Posterior cingulate gyrus (tissue), 11 donors: ENCODE measurements at regions not wholly inside any gene's neighbourhood (a gene's known extent, or its start where the extent isn't known, plus 50 kb on each side); places are given as distances from the start of the nearest gene placed in this dataset.

Experiments
- DNase-seq, 10 donors: peaks; one replicate each; pipeline versions ENCODE4 v3.0.0 to v3.0.0-alpha.2; 2020 to 2021; ENCODE audit warnings: mixed read lengths in 3 of 10
- intact Hi-C: fragments of 100-400 bp; cut with DNase I; formaldehyde crosslinking; loops from one replicate; pipeline ENCODE4 v1.15.1; 2023

- intact Hi-C loops = no loop called here
- no peak for DNase-seq
Measured at GRCh38 chr5:97388794-97389193, 205.7 kb upstream of the RIOK2 start.

GRCh38 chr5:97400537-97400936 lies 217.5 kb upstream of the RIOK2 start:
- no peak for DNase-seq
- intact Hi-C loops = no loop called here

DNA sequence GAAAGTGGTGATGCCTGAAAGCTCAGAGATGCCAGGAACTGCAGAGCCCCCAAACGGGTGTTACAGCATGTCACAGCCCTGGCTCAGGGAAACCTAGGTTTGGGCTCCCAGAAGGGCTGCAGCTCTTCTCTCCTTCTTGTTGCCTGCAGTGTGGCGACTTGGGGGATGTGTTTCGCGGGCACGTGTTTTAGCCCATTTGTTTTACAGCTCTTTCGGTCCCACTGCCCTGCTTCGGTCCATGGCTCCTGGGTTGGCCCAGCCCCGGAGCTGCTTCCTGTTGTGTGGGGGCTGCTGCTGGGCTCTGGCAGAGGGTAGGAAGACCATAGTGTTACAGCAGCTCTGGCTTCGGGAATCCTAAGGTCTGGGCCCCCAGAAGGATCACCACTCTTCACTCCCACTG lies 222.9 kb upstream of the RIOK2 start:
- intact Hi-C loops = no loop called here
- peak in 1 of 10 donors; percentile 70 for DNase-seq

DNA sequence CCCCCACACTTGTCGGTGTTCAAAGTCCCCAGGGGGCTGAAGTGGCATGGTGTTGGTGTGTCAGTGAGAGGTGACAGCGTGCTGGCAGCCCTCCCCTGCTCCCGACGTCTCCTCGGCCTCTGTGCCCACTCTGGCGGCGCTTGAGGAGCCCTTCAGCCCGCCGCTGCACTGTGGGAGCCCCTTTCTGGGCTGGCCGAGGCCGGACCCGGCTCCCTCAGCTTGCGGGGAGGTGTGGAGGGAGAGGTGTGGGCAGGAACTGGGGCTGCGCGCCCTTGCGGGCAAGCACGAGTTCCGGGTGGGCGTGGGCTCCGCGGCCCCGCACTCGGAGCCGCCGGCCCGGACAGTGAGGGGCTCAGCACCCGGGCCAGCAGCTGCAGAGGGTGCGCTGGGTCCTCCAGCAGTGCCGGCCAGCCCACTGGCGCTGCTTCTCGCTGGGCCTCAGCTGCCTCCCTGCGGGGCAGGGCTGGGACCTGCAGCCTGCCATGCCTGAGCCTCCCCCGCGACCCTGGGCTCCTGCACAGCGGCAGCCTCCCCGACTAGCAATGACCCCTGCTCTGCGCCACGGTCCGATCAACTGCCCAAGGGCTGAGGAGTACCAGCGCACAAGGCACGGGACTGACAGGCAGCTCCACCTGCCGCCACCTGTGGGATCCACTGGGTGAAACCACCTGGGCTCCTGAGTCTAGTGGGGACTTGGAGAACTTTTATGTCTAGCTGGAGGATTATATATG lies 224.1 kb upstream of the RIOK2 start:
- DNase-seq = peak in 2 of 10 donors; percentile 77 to 83
- intact Hi-C loops = no loop called here

GRCh38 chr5:97408331-97408730 lies 225.3 kb upstream of the RIOK2 start:
- intact Hi-C loops = no loop called here
- peak in 1 of 10 donors; percentile 44 for DNase-seq

- intact Hi-C loops = no loop called here
- no peak for DNase-seq
Measured at GRCh38 chr5:97412959-97413358, 229.9 kb upstream of the RIOK2 start.

- DNase-seq = no peak
- intact Hi-C loops = no loop called here
Measured at GRCh38 chr5:97417986-97418385, 234.9 kb upstream of the RIOK2 start.

GRCh38 chr5:97418462-97418861 lies 235.4 kb upstream of the RIOK2 start:
- intact Hi-C loops = no loop called here
- no peak for DNase-seq

DNA sequence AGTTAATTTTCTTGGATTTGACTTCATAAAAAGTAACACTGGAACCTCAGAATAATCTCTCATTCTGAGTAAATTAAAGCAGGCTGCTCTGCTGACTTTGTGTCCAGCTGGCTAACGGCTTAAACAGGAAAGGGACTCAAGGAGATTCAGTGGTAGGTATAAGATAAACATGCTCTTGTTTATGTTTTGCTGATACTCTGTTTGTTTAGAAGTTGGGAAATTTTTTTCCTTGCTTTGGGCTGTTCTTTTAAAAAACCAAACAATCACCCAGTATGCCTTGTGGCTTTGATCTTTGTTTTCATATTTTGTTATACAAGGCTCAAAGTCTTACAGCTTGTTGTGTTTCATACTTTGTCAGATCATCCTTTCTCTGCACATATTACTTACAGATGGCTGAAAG lies 237.6 kb upstream of the RIOK2 start:
- intact Hi-C loops = no loop called here
- DNase-seq = no peak

DNA sequence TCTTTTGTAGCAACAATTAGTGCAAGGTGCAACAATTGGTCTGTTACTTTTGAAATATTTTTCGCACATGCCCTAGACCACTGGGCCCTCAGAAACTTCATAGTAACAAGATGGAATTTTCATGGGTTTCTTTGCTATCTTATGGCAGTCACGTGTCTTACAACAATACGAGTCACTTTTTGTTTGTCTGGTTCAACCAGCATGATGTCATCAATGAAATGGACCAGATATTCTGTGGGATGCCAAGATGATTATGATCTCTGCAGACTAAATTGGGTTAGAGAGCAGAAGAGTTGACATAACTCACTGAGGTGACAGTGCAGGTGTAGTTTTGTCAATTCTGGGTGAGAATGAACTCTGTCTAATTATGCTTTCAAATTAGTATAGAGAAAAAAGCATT lies 239.6 kb upstream of the RIOK2 start:
- DNase-seq = no peak
- intact Hi-C loops = no loop called here

GRCh38 chr5:97425511-97425910 lies 242.5 kb upstream of the RIOK2 start:
- intact Hi-C loops = no loop called here

DNA sequence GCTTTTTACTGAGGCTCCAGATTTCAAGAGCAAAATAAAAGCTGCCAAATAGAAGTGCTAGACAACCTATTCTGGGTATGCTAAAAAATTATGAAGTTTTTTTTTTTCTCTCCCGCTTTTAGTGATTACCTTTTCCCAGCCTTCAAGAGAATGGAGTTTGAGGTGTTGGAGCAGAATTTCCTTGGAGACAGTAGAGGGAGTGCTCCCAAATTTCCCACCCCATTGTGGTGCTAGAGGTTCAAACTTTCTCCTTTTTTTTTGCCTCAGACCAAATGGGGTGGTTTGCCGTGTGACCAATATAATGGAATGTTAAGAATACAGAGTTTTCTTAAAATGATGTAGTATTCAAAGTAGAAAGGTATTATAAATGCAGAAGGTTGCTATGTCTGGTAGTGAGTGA lies 244.2 kb upstream of the RIOK2 start:
- DNase-seq = no peak
- intact Hi-C loops = no loop called here

More at GRCh38 chr5:97425511-97425910, 242.5 kb upstream of the RIOK2 start:
- peak in 4 of 10 donors; percentile 25 to 87 (median 46) for DNase-seq

GRCh38 chr5:97434021-97434420 lies 251.0 kb upstream of the RIOK2 start:
- no peak for DNase-seq
- intact Hi-C loops = no loop called here

- DNase-seq = no peak
- intact Hi-C loops = no loop called here
Measured at GRCh38 chr5:97436405-97436804, 253.4 kb upstream of the RIOK2 start.

DNA sequence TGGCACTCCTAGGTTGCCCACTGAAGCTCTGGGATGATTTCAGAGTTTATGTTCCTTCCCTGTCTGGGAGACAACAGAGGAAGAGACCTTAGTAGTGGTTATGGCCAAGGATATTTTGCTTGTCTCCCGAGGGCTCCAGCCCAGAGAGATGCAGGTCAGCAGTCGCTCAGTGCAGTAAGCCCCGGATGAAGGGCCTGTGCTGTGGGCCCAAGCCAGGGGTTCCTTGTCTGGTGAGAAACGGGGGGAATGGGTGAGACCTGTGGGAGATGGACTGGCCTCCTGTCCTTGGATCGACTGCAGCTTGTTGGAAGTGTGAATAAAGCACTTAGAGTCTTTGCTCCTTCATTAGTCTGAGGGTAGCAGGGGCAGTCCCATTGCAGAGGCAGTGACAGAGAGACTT lies 260.7 kb upstream of the RIOK2 start:
- intact Hi-C loops = no loop called here
- DNase-seq = peak in 1 of 10 donors; percentile 71

DNA sequence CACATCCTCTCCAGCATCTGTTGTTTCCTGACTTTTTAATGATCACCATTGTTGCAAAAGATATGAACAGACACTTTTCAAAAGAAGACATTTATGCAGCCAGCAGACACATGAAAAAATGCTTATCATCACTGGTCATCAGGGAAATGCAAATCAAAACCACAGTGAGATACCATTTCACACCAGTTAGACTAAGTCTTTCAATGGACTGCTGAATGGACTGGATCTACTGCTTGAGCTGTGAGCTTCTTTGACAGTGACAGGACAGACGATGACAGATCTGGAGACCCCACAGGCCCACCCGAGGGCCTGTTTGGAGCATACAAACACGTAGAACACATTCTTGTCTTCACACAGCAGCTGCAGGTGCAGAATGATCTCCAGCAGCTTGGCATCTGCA lies 266.1 kb upstream of the RIOK2 start:
- intact Hi-C loops = no loop called here

GRCh38 chr5:97452646-97453045 lies 269.6 kb upstream of the RIOK2 start:
- DNase-seq = peak in 4 of 10 donors; percentile 26 to 83 (median 54)
- intact Hi-C loops = no loop called here

More for the DNA sequence above, 266.1 kb upstream of the RIOK2 start:
- DNase-seq = no peak

- DNase-seq = no peak
- intact Hi-C loops = no loop called here
Measured at GRCh38 chr5:97453263-97453662, 270.2 kb upstream of the RIOK2 start.

DNA sequence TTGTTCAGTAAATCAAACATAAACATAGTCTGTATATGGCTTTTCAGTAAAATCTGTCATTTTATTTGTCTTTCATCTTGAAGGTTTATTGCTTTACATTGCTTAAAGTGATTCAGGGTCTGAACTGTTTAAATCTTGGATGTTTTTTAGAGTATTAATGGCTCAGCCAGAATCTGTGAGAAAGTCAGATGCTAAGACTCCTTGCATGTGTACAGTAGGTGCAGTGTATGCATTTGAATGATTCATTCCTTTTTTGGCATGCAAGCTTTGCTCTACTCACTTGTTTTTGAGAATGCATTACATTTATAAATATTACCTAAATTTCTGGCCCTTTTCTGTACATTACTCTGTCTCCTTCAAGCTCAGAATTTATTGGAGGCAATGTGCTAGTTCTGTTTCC lies 271.0 kb upstream of the RIOK2 start:
- no peak for DNase-seq
- intact Hi-C loops = no loop called here

GRCh38 chr5:97455996-97456395 lies 272.9 kb upstream of the RIOK2 start:
- intact Hi-C loops = no loop called here
- DNase-seq = no peak

DNA sequence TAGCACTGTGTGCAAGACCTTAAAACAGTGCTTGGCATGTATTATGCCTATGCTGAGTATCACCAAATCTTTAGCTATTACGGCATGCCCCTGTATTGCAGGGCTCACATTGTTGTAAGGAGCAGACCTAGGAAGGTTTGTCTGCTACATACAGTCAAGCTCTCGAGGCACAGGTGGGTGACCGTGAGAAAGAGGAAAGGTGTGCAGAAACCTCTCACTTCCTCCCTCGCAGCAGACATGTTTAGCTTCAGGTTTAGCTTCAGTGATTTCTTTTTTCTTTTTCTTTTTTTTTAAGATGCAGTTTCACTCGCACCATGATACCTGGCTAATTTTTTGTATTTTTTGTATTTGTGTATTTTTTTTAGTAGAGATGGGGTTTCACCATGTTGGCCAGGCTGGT lies 275.8 kb upstream of the RIOK2 start:
- intact Hi-C loops = no loop called here
- no peak for DNase-seq

- intact Hi-C loops = no loop called here
- DNase-seq = peak in 2 of 10 donors; percentile 52 to 69
Measured at GRCh38 chr5:97471951-97472350, 288.9 kb upstream of the RIOK2 start.

DNA sequence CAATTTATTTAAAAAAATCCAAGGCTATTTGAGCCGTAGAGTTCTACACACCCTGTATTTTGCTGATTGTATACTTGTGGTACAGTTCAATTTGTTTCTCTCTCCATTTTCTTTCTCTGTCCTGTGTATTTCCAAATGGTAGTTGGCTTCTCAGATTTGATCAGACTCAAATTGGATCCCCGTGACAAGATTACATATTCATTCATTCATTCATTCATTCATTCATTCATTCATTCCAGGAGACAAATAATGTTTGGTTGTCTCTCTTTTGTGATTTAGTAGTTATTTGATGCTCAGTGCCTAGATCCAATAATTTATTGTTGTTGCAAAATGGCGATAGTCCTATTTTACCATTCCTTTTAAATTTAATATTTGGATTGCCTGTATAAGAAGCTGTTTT lies 292.8 kb upstream of the RIOK2 start:
- intact Hi-C loops = no loop called here
- no peak for DNase-seq
